WTC11 (cell line): ENCODE measurements at regions not wholly inside any gene's neighbourhood (a gene's known extent, or its start where the extent isn't known, plus 50 kb on each side); places are given as distances from the start of the nearest gene placed in this dataset.

Source experiments
- ATAC-seq: fragments of 200-7000 bp; cut with Tn5 transposase; 2 replicates; pipeline ENCODE4 v1.10.0; 2021; ENCODE audit warnings: mild to moderate bottlenecking, moderate library complexity
- CTCF ChIA-PET: fragments of 300-600 bp; sonication (Branson Sonifier 250); formaldehyde crosslinking; loops from one replicate; lab custom pipeline; 2021; ENCODE audit warnings: antibody characterized with exemption; lab: Charles Lee
- POLR2A ChIA-PET: fragments of 350-600 bp; sonication (Branson Sonifier 250); formaldehyde crosslinking; loops from one replicate; lab custom pipeline; 2021; ENCODE audit warnings: antibody characterized with exemption; lab: Charles Lee
- DNase-seq: peaks from one replicate; pipeline ENCODE4 v3.0.0; 2021; ENCODE audit warnings: low spot score
- H3K27ac Mint-ChIP-seq: 2 replicates; pipeline ENCODE4 v1.8.0; 2021; ENCODE audit warnings: mixed read lengths
- H3K27me3 Mint-ChIP-seq: 2 replicates; pipeline ENCODE4 v1.8.0; 2021; ENCODE audit warnings: low read depth, mild to moderate bottlenecking, moderate library complexity, mixed read lengths
- H3K36me3 Mint-ChIP-seq: 2 replicates; pipeline ENCODE4 v1.8.0; 2021; ENCODE audit warnings: mixed read lengths
- H3K4me1 Mint-ChIP-seq: 2 replicates; pipeline ENCODE4 v1.8.0; 2022; ENCODE audit warnings: mixed read lengths
- H3K4me3 Mint-ChIP-seq: 2 replicates; pipeline ENCODE4 v1.8.0; 2021; ENCODE audit warnings: mild to moderate bottlenecking, moderate library complexity, mixed read lengths
- H3K9me3 Mint-ChIP-seq: 2 replicates; pipeline ENCODE4 v1.8.0; 2021; ENCODE audit warnings: mixed read lengths
- ATF2 ChIP-seq: sonication (generic); formaldehyde crosslinking; IDR thresholded peaks from 2 replicates; pipeline ENCODE4 v1.8.1; 2022; ENCODE audit warnings: low read depth, missing genetic modification reagents, borderline replicate concordance
- ATF6 ChIP-seq: sonication (generic); formaldehyde crosslinking; IDR thresholded peaks from 2 replicates; pipeline ENCODE4 v1.8.1; 2023; ENCODE audit warnings: mild to moderate bottlenecking, missing genetic modification reagents
- CBFB ChIP-seq: sonication (generic); formaldehyde crosslinking; IDR thresholded peaks from 2 replicates; pipeline ENCODE4 v1.8.1; 2022; ENCODE audit warnings: mild to moderate bottlenecking, low read depth, missing genetic modification reagents
- E2F5 ChIP-seq: sonication (generic); formaldehyde crosslinking; IDR thresholded peaks from 2 replicates; pipeline ENCODE4 v1.8.1; 2022; ENCODE audit warnings: mild to moderate bottlenecking, moderate library complexity, missing genetic modification reagents
- EMX1 ChIP-seq: fragments of 250-450 bp; sonication (Bioruptor Pico); IDR thresholded peaks from 2 replicates; pipeline ENCODE4 v1.8.0; 2021; ENCODE audit warnings: mild to moderate bottlenecking
- ERG ChIP-seq: fragments of 250-450 bp; sonication (Bioruptor Pico); IDR thresholded peaks from 2 replicates; pipeline ENCODE4 v1.8.0; 2021; ENCODE audit warnings: mild to moderate bottlenecking
- FOXJ3 ChIP-seq: sonication (generic); formaldehyde crosslinking; IDR thresholded peaks from 2 replicates; pipeline ENCODE4 v1.9.0; 2021; ENCODE audit warnings: missing genetic modification reagents, mild to moderate bottlenecking, borderline replicate concordance
- FOXK1 ChIP-seq: sonication (generic); formaldehyde crosslinking; IDR thresholded peaks from 2 replicates; pipeline ENCODE4 v1.8.0; 2022; ENCODE audit warnings: mild to moderate bottlenecking, moderate library complexity, missing genetic modification reagents
- FOXP1 ChIP-seq: sonication (generic); formaldehyde crosslinking; IDR thresholded peaks from 2 replicates; pipeline ENCODE4 v1.8.0; 2022; ENCODE audit warnings: missing genetic modification reagents, mild to moderate bottlenecking, moderate library complexity, borderline replicate concordance
- GABPB1 ChIP-seq: sonication (generic); formaldehyde crosslinking; IDR thresholded peaks from 2 replicates; pipeline ENCODE4 v1.8.1; 2023; ENCODE audit warnings: mild to moderate bottlenecking, missing genetic modification reagents
- GRHL2 ChIP-seq: fragments of 250-450 bp; sonication (Bioruptor Pico); IDR thresholded peaks from 2 replicates; pipeline ENCODE4 v1.8.0; 2022; ENCODE audit warnings: mild to moderate bottlenecking, moderate library complexity; ENCODE audit not compliant: insufficient replicate concordance, severe bottlenecking
- HMGXB4 ChIP-seq: sonication (generic); formaldehyde crosslinking; IDR thresholded peaks from 2 replicates; pipeline ENCODE4 v1.8.1; 2023; ENCODE audit warnings: mild to moderate bottlenecking, moderate library complexity, missing genetic modification reagents
- JAZF1 ChIP-seq: fragments of 250-450 bp; sonication (Bioruptor Pico); IDR thresholded peaks from 2 replicates; pipeline ENCODE4 v1.9.0; 2021; ENCODE audit warnings: moderate library complexity, mild to moderate bottlenecking, inconsistent platforms
- MAX ChIP-seq: sonication (generic); formaldehyde crosslinking; IDR thresholded peaks from 2 replicates; pipeline ENCODE4 v1.8.0; 2022; ENCODE audit warnings: mild to moderate bottlenecking, missing genetic modification reagents
- MYBL2 ChIP-seq: sonication (generic); formaldehyde crosslinking; IDR thresholded peaks from 2 replicates; pipeline ENCODE4 v1.8.1; 2023; ENCODE audit warnings: mild to moderate bottlenecking, moderate library complexity, missing genetic modification reagents
- NFE2L1 ChIP-seq: sonication (generic); formaldehyde crosslinking; IDR thresholded peaks from 2 replicates; pipeline ENCODE4 v1.8.1; 2023; ENCODE audit warnings: missing genetic modification reagents
- RORB ChIP-seq: fragments of 250-450 bp; sonication (Bioruptor Pico); IDR thresholded peaks from 2 replicates; pipeline ENCODE4 v1.9.0; 2021; ENCODE audit warnings: mild to moderate bottlenecking
- STAT6 ChIP-seq: sonication (generic); formaldehyde crosslinking; conservative IDR thresholded peaks from 2 replicates; pipeline ENCODE4 v1.8.1; 2023; ENCODE audit warnings: mild to moderate bottlenecking, low read depth, missing genetic modification reagents, moderate library complexity
- USF2 ChIP-seq: sonication (generic); formaldehyde crosslinking; IDR thresholded peaks from 2 replicates; pipeline ENCODE4 v1.8.1; 2023; ENCODE audit warnings: mild to moderate bottlenecking, missing genetic modification reagents, moderate library complexity
- ZBTB21 ChIP-seq: sonication (generic); formaldehyde crosslinking; IDR thresholded peaks from 2 replicates; pipeline ENCODE4 v1.8.1; 2023; ENCODE audit warnings: mild to moderate bottlenecking, missing genetic modification reagents, borderline replicate concordance
- ZNF232 ChIP-seq: sonication (generic); formaldehyde crosslinking; IDR thresholded peaks from 2 replicates; pipeline ENCODE4 v1.8.0; 2022; ENCODE audit warnings: mild to moderate bottlenecking, missing genetic modification reagents

GRCh38 chr20:24896984-24897383 is 52.1 kb upstream of the CST7 start:
- ATAC-seq = no peak
- CTCF ChIA-PET = no interaction called here
- peaks cover 6% of the 10 kb centered on the region for H3K27me3 Mint-ChIP-seq
- POLR2A ChIA-PET = no interaction called here
- no peak overlapping the region for H3K4me3 Mint-ChIP-seq
- H3K36me3 Mint-ChIP-seq = peaks cover 30% of the 10 kb centered on the region
- H3K27ac Mint-ChIP-seq = no peak overlapping the region
- peaks cover 55% of the 10 kb centered on the region for H3K9me3 Mint-ChIP-seq
- DNase-seq = no peak
- H3K4me1 Mint-ChIP-seq = no peaks in the 10 kb centered on the region
- TF ChIP-seq RORB (CRISPR knock-in tag) (no peak), MYBL2 (CRISPR knock-in tag) (no peak), ATF2 (CRISPR knock-in tag) (no peak), NFE2L1 (CRISPR knock-in tag) (no peak), ATF6 (CRISPR knock-in tag) (no peak), CBFB (CRISPR knock-in tag) (no peak), FOXP1 (CRISPR knock-in tag) (no peak), HMGXB4 (CRISPR knock-in tag) (no peak), FOXK1 (CRISPR knock-in tag) (no peak), ERG (no peak), E2F5 (CRISPR knock-in tag) (no peak), USF2 (CRISPR knock-in tag) (no peak), ZNF232 (no peak), JAZF1 (CRISPR knock-in tag) (no peak), EMX1 (CRISPR knock-in tag) (no peak)

- Mint-ChIP-seq H3K27ac (no peak overlapping the region), H3K4me1 (no peaks in the 10 kb centered on the region), H3K27me3 (peaks cover 6% of the 10 kb centered on the region), H3K36me3 (peaks cover 30% of the 10 kb centered on the region), H3K4me3 (no peak overlapping the region), H3K9me3 (peaks cover 62% of the 10 kb centered on the region)
- ATAC-seq (no peak), DNase-seq (no peak)
- CTCF ChIA-PET = no interaction called here
- POLR2A ChIA-PET = no interaction called here
- TF ChIP-seq FOXJ3 = no peak
- no peak for TF ChIP-seq GRHL2 (CRISPR knock-in tag)
- no peak for TF ChIP-seq STAT6 (CRISPR knock-in tag)
- TF ChIP-seq GABPB1 = no peak
- TF ChIP-seq MAX (CRISPR knock-in tag) = no peak
- TF ChIP-seq MYBL2 (CRISPR knock-in tag) = no peak
- TF ChIP-seq ZBTB21 (CRISPR knock-in tag) = no peak
Measured at GRCh38 chr20:24897974-24898373, 51.1 kb upstream of the CST7 start.
